Testis (tissue), 2 donors: ENCODE measurements at regions not wholly inside any gene's neighbourhood (a gene's known extent, or its start where the extent isn't known, plus 50 kb on each side); places are given as distances from the start of the nearest gene placed in this dataset.

Experiments used
- DNase-seq: peaks from one replicate; pipeline ENCODE4 v3.0.0-alpha.2; 2019
- H3K27ac ChIP-seq, 2 donors: fragments of 200-600 bp; sonication (generic); one replicate each; pipeline ENCODE4 v1.5.1; 2019
- H3K27me3 ChIP-seq: fragments of 200-600 bp; sonication (generic); one replicate; pipeline ENCODE4 v1.5.1; 2019
- H3K36me3 ChIP-seq: fragments of 200-600 bp; sonication (generic); one replicate; pipeline ENCODE4 v1.5.1; 2017; ENCODE audit warnings: low read depth; ENCODE audit errors: missing control alignments
- H3K4me1 ChIP-seq: fragments of 200-600 bp; sonication (generic); one replicate; pipeline ENCODE4 v1.5.1; 2019
- H3K4me3 ChIP-seq, 2 donors: fragments of 200-600 bp; sonication (generic); one replicate each; pipeline ENCODE4 v1.5.1; 2017 to 2019
- H3K9me3 ChIP-seq: fragments of 200-600 bp; sonication (generic); one replicate; pipeline ENCODE4 v1.5.1; 2017
- CTCF ChIP-seq, 3 experiments: fragments of 450-650 bp in 2 of 3; fragments of 200-600 bp in 1 of 3; sonication (generic) in 1 of 3; IDR thresholded peaks; one replicate each; pipeline ENCODE4 v1.5.1; 2016 to 2019; ENCODE audit warnings: antibody characterized with exemption in 3 of 3, mild to moderate bottlenecking in 2 of 3, moderate library complexity in 1 of 3
- POLR2A ChIP-seq: fragments of 450-650 bp; IDR thresholded peaks from one replicate; pipeline ENCODE4 v1.6.1; 2017; ENCODE audit warnings: antibody characterized with exemption, mild to moderate bottlenecking, moderate library complexity
- WGBS, 2 donors: methylation state at CpG; one replicate each; pipeline ENCODE4 v1.1.5; 2018; 5-methylcytosine and 5-hydroxymethylcytosine counted together
- intact Hi-C: fragments of 100-400 bp; cut with DNase I; formaldehyde crosslinking; loops from one replicate; pipeline ENCODE4 v1.15.1; 2023; ENCODE audit warnings: low total_unique reads

- no peak for TF ChIP-seq CTCF (IDR thresholded peaks at IDR 0.05)
- no peak for TF ChIP-seq POLR2A
- no peaks in the 10 kb centered on the region for H3K9me3 ChIP-seq
- H3K4me1 ChIP-seq: no peaks in the 10 kb centered on the region
- no peak overlapping the region for H3K27ac ChIP-seq
- no peak for DNase-seq
- intact Hi-C loops: no loop called here
- H3K27me3 ChIP-seq: no peaks in the 10 kb centered on the region
- WGBS, 2 donors: 80 to 93% methylated on average over 5 of the region's 5 CpGs
- H3K36me3 ChIP-seq: no peaks in the 10 kb centered on the region
- H3K4me3 ChIP-seq: no peak overlapping the region
Observed at GRCh38 chr7:89554209-89554608, 600.1 kb upstream of the STEAP1 start.

- Histone ChIP-seq H3K4me3 (no peak overlapping the region), H3K9me3 (no peaks in the 10 kb centered on the region), H3K27me3 (no peaks in the 10 kb centered on the region), H3K36me3 (no peaks in the 10 kb centered on the region), H3K4me1 (no peaks in the 10 kb centered on the region), H3K27ac (no peak overlapping the region)
- TF ChIP-seq POLR2A (no peak), CTCF (IDR thresholded peaks at IDR 0.05) (no peak)
- intact Hi-C loops: no loop called here
- WGBS, 2 donors: 73 to 80% methylated on average over 3 of the region's 3 CpGs
- no peak for DNase-seq
Observed at GRCh38 chr7:89559596-89559995, 594.7 kb upstream of the STEAP1 start.

GRCh38 chr7:89563597-89563996 is 590.7 kb upstream of the STEAP1 start:
- Histone ChIP-seq H3K36me3 (no peaks in the 10 kb centered on the region), H3K4me3 (no peak overlapping the region), H3K27me3 (no peaks in the 10 kb centered on the region), H3K27ac (no peak overlapping the region), H3K4me1 (no peaks in the 10 kb centered on the region), H3K9me3 (no peaks in the 10 kb centered on the region)
- DNase-seq: no peak
- 90 to 100% methylated on average over 1 of the region's 1 CpG for WGBS, 2 donors
- TF ChIP-seq POLR2A: no peak
- no peak for TF ChIP-seq CTCF (IDR thresholded peaks at IDR 0.05)
- intact Hi-C loops: no loop called here

GRCh38 chr7:89584896-89585295 is 569.4 kb upstream of the STEAP1 start:
- Histone ChIP-seq H3K36me3 (no peaks in the 10 kb centered on the region), H3K4me1 (no peaks in the 10 kb centered on the region), H3K27ac (no peak overlapping the region), H3K9me3 (no peaks in the 10 kb centered on the region), H3K27me3 (no peaks in the 10 kb centered on the region), H3K4me3 (no peak overlapping the region)
- no peak for DNase-seq
- intact Hi-C loops: no loop called here
- TF ChIP-seq CTCF (IDR thresholded peaks at IDR 0.05): no peak
- no peak for TF ChIP-seq POLR2A
- 63% methylated on average over 1 of the region's 1 CpG for whole genome bisulfite sequencing, 2 donors

GRCh38 chr7:89593125-89593524 is 561.1 kb upstream of the STEAP1 start:
- no peak for DNase-seq
- Histone ChIP-seq H3K9me3 (no peaks in the 10 kb centered on the region), H3K27ac (no peak overlapping the region), H3K36me3 (no peaks in the 10 kb centered on the region), H3K4me1 (no peaks in the 10 kb centered on the region), H3K4me3 (no peak overlapping the region), H3K27me3 (no peaks in the 10 kb centered on the region)
- intact Hi-C loops: no loop called here
- TF ChIP-seq CTCF (IDR thresholded peaks at IDR 0.05) (no peak), POLR2A (no peak)
- 86 to 91% methylated on average over 5 of the region's 5 CpGs for WGBS, 2 donors
